ENCODE measurements at regions not wholly inside any gene's neighbourhood (a gene's known extent, or its start where the extent isn't known, plus 50 kb on each side); places are given as distances from the start of the nearest gene placed in this dataset.

- DNase-seq (ENCODE audit: low read depth) = no peak
- H3K36me3 ChIP-seq (ENCODE audit: control insufficient read depth, insufficient read depth, low read length) = no peaks in the 10 kb centered on the region
- TF ChIP-seq, protein P1, sequence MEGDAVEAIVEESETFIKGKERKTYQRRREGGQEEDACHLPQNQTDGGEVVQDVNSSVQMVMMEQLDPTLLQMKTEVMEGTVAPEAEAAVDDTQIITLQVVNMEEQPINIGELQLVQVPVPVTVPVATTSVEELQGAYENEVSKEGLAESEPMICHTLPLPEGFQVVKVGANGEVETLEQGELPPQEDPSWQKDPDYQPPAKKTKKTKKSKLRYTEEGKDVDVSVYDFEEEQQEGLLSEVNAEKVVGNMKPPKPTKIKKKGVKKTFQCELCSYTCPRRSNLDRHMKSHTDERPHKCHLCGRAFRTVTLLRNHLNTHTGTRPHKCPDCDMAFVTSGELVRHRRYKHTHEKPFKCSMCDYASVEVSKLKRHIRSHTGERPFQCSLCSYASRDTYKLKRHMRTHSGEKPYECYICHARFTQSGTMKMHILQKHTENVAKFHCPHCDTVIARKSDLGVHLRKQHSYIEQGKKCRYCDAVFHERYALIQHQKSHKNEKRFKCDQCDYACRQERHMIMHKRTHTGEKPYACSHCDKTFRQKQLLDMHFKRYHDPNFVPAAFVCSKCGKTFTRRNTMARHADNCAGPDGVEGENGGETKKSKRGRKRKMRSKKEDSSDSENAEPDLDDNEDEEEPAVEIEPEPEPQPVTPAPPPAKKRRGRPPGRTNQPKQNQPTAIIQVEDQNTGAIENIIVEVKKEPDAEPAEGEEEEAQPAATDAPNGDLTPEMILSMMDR (IDR thresholded peaks at IDR 0.05; ENCODE audit: insufficient read depth, low read length, severe bottlenecking) = no peak
- no peak overlapping the region for H3K4me3 ChIP-seq (ENCODE audit: low read depth, low read length)
- no peak for FAIRE-seq
- no peaks in the 10 kb centered on the region for H3K27me3 ChIP-seq (ENCODE audit: control insufficient read depth, insufficient read depth, low read length)
Observed at GRCh38 chr6:23176471-23176870, 607.1 kb downstream of the HDGFL1 start.

GRCh38 chr6:23176883-23177282 lies 607.5 kb downstream of the HDGFL1 start:
- TF ChIP-seq, protein P1 (IDR thresholded peaks at IDR 0.05; ENCODE audit: insufficient read depth, low read length, severe bottlenecking) = no peak
- FAIRE-seq (no peak), DNase-seq (ENCODE audit: low read depth) (no peak)
- no peaks in the 10 kb centered on the region for H3K27me3 ChIP-seq (ENCODE audit: control insufficient read depth, insufficient read depth, low read length)
- H3K36me3 ChIP-seq (ENCODE audit: control insufficient read depth, insufficient read depth, low read length) = no peaks in the 10 kb centered on the region
- no peak overlapping the region for H3K4me3 ChIP-seq (ENCODE audit: low read depth, low read length)

DNA sequence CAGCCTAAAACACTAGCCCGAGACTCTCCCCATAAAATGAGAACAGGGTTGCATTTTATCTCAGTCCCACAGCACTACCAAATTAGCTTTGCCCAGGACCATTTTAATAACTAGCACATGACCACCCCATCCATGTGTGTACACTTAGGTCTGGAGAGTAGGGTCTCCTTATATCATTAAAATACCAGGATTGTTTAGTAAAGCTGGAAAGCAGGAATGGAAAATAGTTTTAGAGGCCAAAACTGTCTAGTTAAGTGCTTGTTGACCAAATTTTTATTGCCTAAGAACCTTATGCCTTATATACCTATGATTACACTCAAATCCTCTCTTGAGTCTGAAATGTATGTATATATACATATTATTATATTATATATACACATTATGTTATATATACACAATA lies 608.4 kb downstream of the HDGFL1 start:
- Histone ChIP-seq H3K27me3 (ENCODE audit: control insufficient read depth, insufficient read depth, low read length) (no peaks in the 10 kb centered on the region), H3K4me3 (ENCODE audit: low read depth, low read length) (no peak overlapping the region), H3K36me3 (ENCODE audit: control insufficient read depth, insufficient read depth, low read length) (no peaks in the 10 kb centered on the region)
- TF ChIP-seq, protein P1 (IDR thresholded peaks at IDR 0.05; ENCODE audit: insufficient read depth, low read length, severe bottlenecking) = no peak
- no peak for DNase-seq (ENCODE audit: low read depth)
- FAIRE-seq = no peak

GRCh38 chr6:23179994-23180393 lies 610.6 kb downstream of the HDGFL1 start:
- no peak for DNase-seq (ENCODE audit: low read depth)
- no peak overlapping the region for H3K4me3 ChIP-seq (ENCODE audit: low read depth, low read length)
- no peak for FAIRE-seq
- TF ChIP-seq, protein P1 (IDR thresholded peaks at IDR 0.05; ENCODE audit: insufficient read depth, low read length, severe bottlenecking) = no peak
- no peaks in the 10 kb centered on the region for H3K36me3 ChIP-seq (ENCODE audit: control insufficient read depth, insufficient read depth, low read length)
- H3K27me3 ChIP-seq (ENCODE audit: control insufficient read depth, insufficient read depth, low read length) = no peaks in the 10 kb centered on the region

GRCh38 chr6:23180504-23181293 lies 611.3 kb downstream of the HDGFL1 start:
- DNase-seq (ENCODE audit: low read depth) (no peak), FAIRE-seq (no peak)
- Histone ChIP-seq H3K4me3 (ENCODE audit: low read depth, low read length) (no peak overlapping the region), H3K27me3 (ENCODE audit: control insufficient read depth, insufficient read depth, low read length) (no peaks in the 10 kb centered on the region), H3K36me3 (ENCODE audit: control insufficient read depth, insufficient read depth, low read length) (no peaks in the 10 kb centered on the region)
- TF ChIP-seq, protein P1 (IDR thresholded peaks at IDR 0.05; ENCODE audit: insufficient read depth, low read length, severe bottlenecking) = no peak

Data from bronchial epithelial cell (primary cell).